ENCODE measurements at regions not wholly inside any gene's neighbourhood (a gene's known extent, or its start where the extent isn't known, plus 50 kb on each side); places are given as distances from the start of the nearest gene placed in this dataset.

- Histone ChIP-seq H3K4me1 (ENCODE audit: control insufficient read depth in 2 of 2, insufficient read depth in 2 of 2, low read length in 2 of 2) (no peaks in the 10 kb centered on the region), H3K4me3 (ENCODE audit: low read length in 2 of 2) (no peak overlapping the region), H3K9me3 (ENCODE audit: control insufficient read depth in 2 of 2, insufficient read depth in 1 of 2, low read length in 1 of 2) (no peaks in the 10 kb centered on the region), H3K36me3 (ENCODE audit: control insufficient read depth in 2 of 2, insufficient read depth in 2 of 2, low read length in 1 of 2) (no peaks in the 10 kb centered on the region), H3K27me3 (ENCODE audit: control insufficient read depth in 2 of 2, insufficient read depth in 1 of 2, low read length in 1 of 2) (no peaks in the 10 kb centered on the region), H3K27ac (ENCODE audit: low read depth in 1 of 2, low read length in 1 of 2) (no peak overlapping the region)
- WGBS = 89% methylated on average over 4 of the region's 4 CpGs
- DNase-seq (ENCODE audit: low read depth in 6 of 9, low spot score in 9 of 9) = no peak
Observed at GRCh38 chr5:87751824-87752223, 339.1 kb upstream of the CCNH start.

DNA sequence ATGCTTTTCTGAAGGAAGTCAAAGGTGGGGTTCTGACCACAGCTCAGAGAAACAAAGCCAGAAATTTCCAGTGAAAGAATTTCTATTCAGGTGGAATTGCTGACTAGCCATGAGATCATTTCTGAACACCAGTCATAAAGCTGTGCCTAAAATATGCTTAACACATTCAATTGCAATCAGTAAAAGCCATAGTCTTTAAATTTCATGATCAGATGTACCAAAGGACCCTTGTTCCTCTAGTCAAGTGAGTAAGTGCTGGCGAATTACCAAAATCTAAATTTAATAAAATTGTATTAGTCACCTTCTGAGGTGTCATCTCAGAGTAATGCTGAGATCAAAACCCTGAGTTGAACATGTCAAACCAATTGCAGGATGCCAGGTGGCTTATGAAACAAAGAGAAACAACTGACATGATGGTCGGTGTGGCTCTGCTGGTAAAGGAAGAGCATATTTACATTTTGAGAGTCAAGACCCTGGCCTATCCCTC lies 334.2 kb upstream of the CCNH start:
- WGBS = 92% methylated on average over 2 of the region's 2 CpGs
- Histone ChIP-seq H3K9me3 (ENCODE audit: control insufficient read depth in 2 of 2, insufficient read depth in 1 of 2, low read length in 1 of 2) (no peaks in the 10 kb centered on the region), H3K27ac (ENCODE audit: low read depth in 1 of 2, low read length in 1 of 2) (no peak overlapping the region), H3K27me3 (ENCODE audit: control insufficient read depth in 2 of 2, insufficient read depth in 1 of 2, low read length in 1 of 2) (no peaks in the 10 kb centered on the region), H3K36me3 (ENCODE audit: control insufficient read depth in 2 of 2, insufficient read depth in 2 of 2, low read length in 1 of 2) (no peaks in the 10 kb centered on the region), H3K4me3 (ENCODE audit: low read length in 2 of 2) (no peak overlapping the region), H3K4me1 (ENCODE audit: control insufficient read depth in 2 of 2, insufficient read depth in 2 of 2, low read length in 2 of 2) (no peaks in the 10 kb centered on the region)
- DNase-seq (ENCODE audit: low read depth in 6 of 9, low spot score in 9 of 9) = no peak

- no peaks in the 10 kb centered on the region for H3K27me3 ChIP-seq (ENCODE audit: control insufficient read depth in 2 of 2, insufficient read depth in 1 of 2, low read length in 1 of 2)
- H3K4me3 ChIP-seq (ENCODE audit: low read length in 2 of 2) = no peak overlapping the region
- no peaks in the 10 kb centered on the region for H3K9me3 ChIP-seq (ENCODE audit: control insufficient read depth in 2 of 2, insufficient read depth in 1 of 2, low read length in 1 of 2)
- H3K27ac ChIP-seq (ENCODE audit: low read depth in 1 of 2, low read length in 1 of 2) = no peak overlapping the region
- H3K4me1 ChIP-seq (ENCODE audit: control insufficient read depth in 2 of 2, insufficient read depth in 2 of 2, low read length in 2 of 2) = no peaks in the 10 kb centered on the region
- H3K36me3 ChIP-seq (ENCODE audit: control insufficient read depth in 2 of 2, insufficient read depth in 2 of 2, low read length in 1 of 2) = no peaks in the 10 kb centered on the region
- no peak for DNase-seq (ENCODE audit: low read depth in 6 of 9, low spot score in 9 of 9)
Observed at GRCh38 chr5:87746341-87746740, 333.6 kb upstream of the CCNH start.

DNA sequence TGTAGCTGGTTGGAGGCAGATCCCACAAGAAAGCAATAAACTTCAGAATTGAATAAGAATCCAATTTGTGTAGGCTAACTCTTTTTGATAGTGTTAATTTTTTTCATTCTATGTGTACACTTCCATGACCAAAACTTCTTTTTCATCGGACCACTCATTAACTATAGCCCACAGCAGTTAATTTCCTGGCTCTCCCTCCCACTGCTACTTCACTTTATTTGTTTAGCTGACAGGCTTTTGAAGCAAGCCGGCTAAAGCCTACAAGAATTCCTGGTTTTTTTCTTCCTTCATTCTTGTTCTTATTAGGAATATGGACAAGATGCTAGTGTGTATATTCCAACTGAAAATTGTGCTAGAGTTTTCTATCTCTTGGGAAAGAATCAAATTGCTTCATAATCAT lies 329.2 kb upstream of the CCNH start:
- no peak for DNase-seq (ENCODE audit: low read depth in 6 of 9, low spot score in 9 of 9)
- no peaks in the 10 kb centered on the region for H3K4me1 ChIP-seq (ENCODE audit: control insufficient read depth in 2 of 2, insufficient read depth in 2 of 2, low read length in 2 of 2)
- 28% methylated on average over 2 of the region's 2 CpGs for WGBS
- H3K27me3 ChIP-seq (ENCODE audit: control insufficient read depth in 2 of 2, insufficient read depth in 1 of 2, low read length in 1 of 2) = no peaks in the 10 kb centered on the region
- no peak overlapping the region for H3K27ac ChIP-seq (ENCODE audit: low read depth in 1 of 2, low read length in 1 of 2)
- no peak overlapping the region for H3K4me3 ChIP-seq (ENCODE audit: low read length in 2 of 2)
- H3K9me3 ChIP-seq (ENCODE audit: control insufficient read depth in 2 of 2, insufficient read depth in 1 of 2, low read length in 1 of 2) = no peaks in the 10 kb centered on the region
- H3K36me3 ChIP-seq (ENCODE audit: control insufficient read depth in 2 of 2, insufficient read depth in 2 of 2, low read length in 1 of 2) = no peaks in the 10 kb centered on the region

GRCh38 chr5:87735923-87736322 lies 323.2 kb upstream of the CCNH start:
- no peak for DNase-seq (ENCODE audit: low read depth in 6 of 9, low spot score in 9 of 9)
- no peaks in the 10 kb centered on the region for H3K4me1 ChIP-seq (ENCODE audit: control insufficient read depth in 2 of 2, insufficient read depth in 2 of 2, low read length in 2 of 2)
- 96% methylated on average over 1 of the region's 1 CpG for WGBS
- no peak overlapping the region for H3K4me3 ChIP-seq (ENCODE audit: low read length in 2 of 2)
- H3K36me3 ChIP-seq (ENCODE audit: control insufficient read depth in 2 of 2, insufficient read depth in 2 of 2, low read length in 1 of 2) = no peaks in the 10 kb centered on the region
- no peaks in the 10 kb centered on the region for H3K27me3 ChIP-seq (ENCODE audit: control insufficient read depth in 2 of 2, insufficient read depth in 1 of 2, low read length in 1 of 2)
- no peaks in the 10 kb centered on the region for H3K9me3 ChIP-seq (ENCODE audit: control insufficient read depth in 2 of 2, insufficient read depth in 1 of 2, low read length in 1 of 2)
- H3K27ac ChIP-seq (ENCODE audit: low read depth in 1 of 2, low read length in 1 of 2) = no peak overlapping the region

- Histone ChIP-seq H3K9me3 (ENCODE audit: control insufficient read depth in 2 of 2, insufficient read depth in 1 of 2, low read length in 1 of 2) (no peaks in the 10 kb centered on the region), H3K36me3 (ENCODE audit: control insufficient read depth in 2 of 2, insufficient read depth in 2 of 2, low read length in 1 of 2) (no peaks in the 10 kb centered on the region), H3K4me1 (ENCODE audit: control insufficient read depth in 2 of 2, insufficient read depth in 2 of 2, low read length in 2 of 2) (no peaks in the 10 kb centered on the region), H3K4me3 (ENCODE audit: low read length in 2 of 2) (no peak overlapping the region), H3K27ac (ENCODE audit: low read depth in 1 of 2, low read length in 1 of 2) (no peak overlapping the region), H3K27me3 (ENCODE audit: control insufficient read depth in 2 of 2, insufficient read depth in 1 of 2, low read length in 1 of 2) (no peaks in the 10 kb centered on the region)
- no peak for DNase-seq (ENCODE audit: low read depth in 6 of 9, low spot score in 9 of 9)
- 47% methylated on average over 3 of the region's 3 CpGs for WGBS
Observed at GRCh38 chr5:87733897-87734296, 321.2 kb upstream of the CCNH start.

DNA sequence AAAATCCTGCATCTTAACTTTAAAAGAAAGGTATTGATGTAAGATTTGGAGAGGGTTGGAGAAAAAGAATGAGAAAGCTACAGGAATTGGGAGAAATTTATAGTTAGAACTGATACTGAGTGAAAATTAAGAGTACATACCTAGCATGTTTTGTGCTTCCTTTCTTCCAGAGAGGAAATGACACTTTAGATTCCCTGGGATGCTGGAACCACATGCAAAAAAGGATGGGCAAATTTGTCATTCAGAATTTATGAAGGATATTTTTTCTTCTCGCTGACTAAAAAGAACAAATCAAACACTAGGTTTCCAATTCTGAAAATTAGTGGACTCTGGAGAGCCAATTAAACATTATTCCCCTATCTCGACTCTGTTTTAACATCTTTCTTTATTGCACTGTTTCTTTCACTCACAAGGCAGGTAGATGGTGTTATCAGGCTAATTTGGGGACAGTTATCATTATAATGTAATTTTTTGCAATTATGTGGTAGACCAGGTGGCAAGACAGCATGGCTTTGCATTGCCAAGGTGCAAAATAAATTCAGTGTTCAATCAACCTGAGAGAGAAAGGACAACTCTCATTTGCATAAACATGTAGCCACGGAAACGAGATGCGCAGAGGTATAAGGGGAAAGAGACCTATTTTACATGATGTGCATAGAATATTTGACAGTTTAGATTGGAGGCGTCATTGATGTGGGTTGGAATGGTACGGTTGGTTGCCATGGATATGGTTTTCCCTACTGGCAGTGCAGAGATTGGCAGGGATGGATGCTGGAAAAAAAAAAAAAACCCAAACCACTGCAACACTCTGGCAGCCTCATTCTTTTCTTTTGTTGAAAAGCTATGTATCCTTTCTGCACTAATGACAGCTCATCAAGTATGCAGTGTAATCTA lies 320.4 kb upstream of the CCNH start:
- Histone ChIP-seq H3K27me3 (ENCODE audit: control insufficient read depth in 2 of 2, insufficient read depth in 1 of 2, low read length in 1 of 2) (no peaks in the 10 kb centered on the region), H3K4me3 (ENCODE audit: low read length in 2 of 2) (no peak overlapping the region), H3K27ac (ENCODE audit: low read depth in 1 of 2, low read length in 1 of 2) (no peak overlapping the region), H3K4me1 (ENCODE audit: control insufficient read depth in 2 of 2, insufficient read depth in 2 of 2, low read length in 2 of 2) (no peaks in the 10 kb centered on the region), H3K36me3 (ENCODE audit: control insufficient read depth in 2 of 2, insufficient read depth in 2 of 2, low read length in 1 of 2) (no peaks in the 10 kb centered on the region), H3K9me3 (ENCODE audit: control insufficient read depth in 2 of 2, insufficient read depth in 1 of 2, low read length in 1 of 2) (no peaks in the 10 kb centered on the region)
- DNase-seq (ENCODE audit: low read depth in 6 of 9, low spot score in 9 of 9) = no peak
- 88% methylated on average over 7 of the region's 7 CpGs for WGBS

DNA sequence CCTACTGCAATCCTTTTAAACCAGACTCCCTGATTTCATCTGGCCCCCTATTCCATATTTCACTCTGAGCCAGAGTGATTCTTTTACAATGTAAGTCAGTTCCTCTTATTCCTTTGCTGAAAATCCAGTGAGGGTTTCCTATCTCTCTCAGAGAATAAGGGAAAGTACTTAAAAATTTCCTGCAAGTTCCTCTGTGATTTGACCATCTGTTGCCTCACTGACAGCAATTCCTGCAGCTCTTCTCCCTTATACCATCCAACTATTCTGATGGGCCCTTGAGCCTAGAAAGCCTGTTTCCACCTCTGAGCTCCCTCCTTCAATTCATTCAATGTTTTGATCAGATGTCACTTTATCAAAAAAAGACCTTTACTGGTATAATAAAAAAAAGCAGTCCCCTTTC lies 317.1 kb upstream of the CCNH start:
- DNase-seq (ENCODE audit: low read depth in 6 of 9, low spot score in 9 of 9) = no peak
- H3K4me3 ChIP-seq (ENCODE audit: low read length in 2 of 2) = no peak overlapping the region
- no peaks in the 10 kb centered on the region for H3K9me3 ChIP-seq (ENCODE audit: control insufficient read depth in 2 of 2, insufficient read depth in 1 of 2, low read length in 1 of 2)
- H3K27ac ChIP-seq (ENCODE audit: low read depth in 1 of 2, low read length in 1 of 2) = no peak overlapping the region
- no peaks in the 10 kb centered on the region for H3K27me3 ChIP-seq (ENCODE audit: control insufficient read depth in 2 of 2, insufficient read depth in 1 of 2, low read length in 1 of 2)
- H3K36me3 ChIP-seq (ENCODE audit: control insufficient read depth in 2 of 2, insufficient read depth in 2 of 2, low read length in 1 of 2) = no peaks in the 10 kb centered on the region
- H3K4me1 ChIP-seq (ENCODE audit: control insufficient read depth in 2 of 2, insufficient read depth in 2 of 2, low read length in 2 of 2) = no peaks in the 10 kb centered on the region

DNA sequence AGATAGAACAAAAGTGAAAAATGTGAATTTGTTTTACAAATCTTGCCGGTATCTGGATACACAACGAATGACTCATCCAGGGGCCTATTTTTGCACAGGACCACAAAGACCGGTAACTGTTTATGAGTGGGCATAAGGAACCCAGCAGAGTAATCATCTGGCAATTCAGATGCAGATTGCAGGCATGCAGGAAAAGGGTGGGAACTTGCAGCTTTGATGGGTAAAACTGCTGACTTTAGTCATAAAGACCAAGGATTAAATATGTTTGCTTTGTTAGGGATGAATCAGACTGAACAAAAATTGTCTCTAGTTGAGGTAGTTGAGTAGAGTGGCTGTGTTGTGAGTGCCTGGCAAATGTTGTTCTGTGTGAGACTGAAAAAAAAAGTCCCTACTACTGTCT lies 309.6 kb upstream of the CCNH start:
- no peak overlapping the region for H3K4me3 ChIP-seq (ENCODE audit: low read length in 2 of 2)
- no peaks in the 10 kb centered on the region for H3K27me3 ChIP-seq (ENCODE audit: control insufficient read depth in 2 of 2, insufficient read depth in 1 of 2, low read length in 1 of 2)
- WGBS = 83% methylated on average over 3 of the region's 3 CpGs
- peaks cover 0 to 4% of the 10 kb centered on the region in 2 donors for H3K9me3 ChIP-seq (ENCODE audit: control insufficient read depth in 2 of 2, insufficient read depth in 1 of 2, low read length in 1 of 2)
- no peak overlapping the region for H3K27ac ChIP-seq (ENCODE audit: low read depth in 1 of 2, low read length in 1 of 2)
- H3K36me3 ChIP-seq (ENCODE audit: control insufficient read depth in 2 of 2, insufficient read depth in 2 of 2, low read length in 1 of 2) = no peaks in the 10 kb centered on the region
- no peak for DNase-seq (ENCODE audit: low read depth in 6 of 9, low spot score in 9 of 9)
- H3K4me1 ChIP-seq (ENCODE audit: control insufficient read depth in 2 of 2, insufficient read depth in 2 of 2, low read length in 2 of 2) = no peaks in the 10 kb centered on the region

All from thymus (tissue), 11 donors.